Activated naive CD8-positive, alpha-beta T cell treated with anti-CD3 and anti-CD28 coated beads, Interleukin-2, amount 50 U/mL, for 16 hours (primary cell): ENCODE measurements at regions not wholly inside any gene's neighbourhood (a gene's known extent, or its start where the extent isn't known, plus 50 kb on each side); places are given as distances from the start of the nearest gene placed in this dataset.
"Not testable (repeated sequence)": the region's sequence is repeated elsewhere in the genome, so short reads cannot be mapped to it uniquely, and the experiment has no call there.

Experiments used
- DNase-seq: peaks from one replicate; pipeline ENCODE4 v3.0.0-alpha.2; 2020; ENCODE audit warnings: low read depth, low spot score

DNA sequence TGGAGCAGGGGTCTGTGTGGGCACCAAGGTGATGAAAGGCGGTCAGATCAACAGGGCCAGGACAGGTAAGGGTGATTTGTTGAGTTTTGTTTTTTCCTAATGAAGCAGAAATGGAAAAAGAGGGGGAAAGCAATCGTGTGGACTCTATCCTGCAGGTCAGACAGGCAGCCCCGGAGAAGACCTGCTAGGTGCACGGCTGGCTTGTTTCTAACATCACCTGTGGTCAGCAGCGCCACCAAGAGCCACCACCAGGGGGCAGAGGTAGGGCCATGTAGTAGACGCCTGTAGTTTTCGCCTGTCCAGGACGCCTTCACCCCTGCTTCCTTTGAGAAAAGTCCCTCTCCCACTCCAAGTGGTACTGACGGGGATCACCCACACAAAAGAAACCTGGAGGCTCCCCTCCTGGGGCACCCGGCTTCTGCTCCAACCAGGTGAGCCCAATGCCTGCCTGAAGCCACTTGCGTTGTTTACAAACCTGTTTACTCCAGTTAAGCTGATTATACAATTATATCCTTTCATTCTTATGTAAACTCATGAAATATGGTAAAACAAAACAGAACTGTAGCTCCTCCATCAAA lies 54.2 kb upstream of the SEC14L1 start:
- DNase-seq = peak; percentile 56

- DNase-seq = no peak
Measured at GRCh38 chr17:77087650-77088454, 52.9 kb upstream of the SEC14L1 start.

DNA sequence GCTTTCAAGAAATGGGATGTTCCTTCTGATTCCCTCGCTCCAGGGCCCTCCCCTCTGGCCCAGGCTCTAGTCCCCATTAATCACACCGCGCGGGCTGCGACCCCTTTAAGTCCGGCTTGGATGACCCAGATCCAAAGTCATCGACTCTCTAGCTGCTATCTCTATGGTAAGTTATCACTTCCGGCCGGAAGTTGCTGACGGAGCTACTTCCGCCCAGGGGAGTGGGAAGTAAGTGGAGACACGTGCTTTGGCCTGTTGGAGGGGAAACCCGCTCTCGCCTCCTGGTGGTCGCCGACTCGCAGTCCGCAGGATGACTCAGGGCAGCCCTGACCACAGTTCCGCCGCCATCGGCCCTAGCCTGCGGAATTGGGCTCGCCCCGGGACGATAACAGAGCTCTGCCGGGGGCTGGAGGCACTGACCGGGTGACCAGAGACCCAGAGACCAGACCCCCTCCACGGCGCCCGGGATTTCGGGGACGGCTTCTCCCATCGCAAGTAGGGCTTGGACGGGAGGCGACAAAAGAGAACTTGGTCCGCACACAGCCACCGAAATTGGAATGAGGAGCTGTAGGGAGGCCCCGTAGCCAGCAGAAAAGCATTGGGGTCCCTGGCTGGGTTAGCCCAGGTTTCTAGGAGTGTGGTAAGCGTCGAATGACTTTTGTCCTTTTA lies 52.2 kb upstream of the SEC14L1 start:
- peak; percentile 73 for DNase-seq

GRCh38 chr17:77089124-77089490 lies 51.7 kb upstream of the SEC14L1 start:
- no peak for DNase-seq

- not testable (repeated sequence) for DNase-seq
Measured at GRCh38 chr17:77089949-77090348, 50.8 kb upstream of the SEC14L1 start.

- DNase-seq = no peak
Measured at GRCh38 chr17:77090476-77090875, 50.3 kb upstream of the SEC14L1 start.
